Testis (tissue), 2 donors: ENCODE measurements at regions not wholly inside any gene's neighbourhood (a gene's known extent, or its start where the extent isn't known, plus 50 kb on each side); places are given as distances from the start of the nearest gene placed in this dataset.

Source experiments
- CTCF ChIP-seq, 3 experiments: fragments of 450-650 bp in 2 of 3; fragments of 200-600 bp in 1 of 3; sonication (generic) in 1 of 3; IDR thresholded peaks; one replicate each; pipeline ENCODE4 v1.5.1; 2016 to 2019; ENCODE audit warnings: antibody characterized with exemption in 3 of 3, mild to moderate bottlenecking in 2 of 3, moderate library complexity in 1 of 3
- POLR2A ChIP-seq: fragments of 450-650 bp; IDR thresholded peaks from one replicate; pipeline ENCODE4 v1.6.1; 2017; ENCODE audit warnings: antibody characterized with exemption, mild to moderate bottlenecking, moderate library complexity

GRCh38 chr5:63685454-63685853 lies 276.8 kb downstream of the HTR1A start:
- TF ChIP-seq CTCF (IDR thresholded peaks at IDR 0.05), result no peak
- no peak for TF ChIP-seq POLR2A
